Astrocyte (in vitro differentiated cells and primary cell): ENCODE measurements at regions not wholly inside any gene's neighbourhood (a gene's known extent, or its start where the extent isn't known, plus 50 kb on each side); places are given as distances from the start of the nearest gene placed in this dataset. TPM values are rescaled to one million over a fixed set of nuclear protein-coding genes. Genes with fewer than 3 reads are reported as not detected.

Experiments used
- DNase-seq: peaks from one replicate; pipeline ENCODE4 v3.0.0-alpha.2; 2010; ENCODE audit warnings: low read depth
- FAIRE-seq: peaks from 2 replicates; lab custom pipeline; 2011; peaks lifted over from hg19 to GRCh38; lab: Jason Lieb, UNC
- H2AFZ ChIP-seq: 2 replicates; pipeline ENCODE4 v1.6.0; 2012; ENCODE audit warnings: low read depth, low read length, inconsistent platforms
- H3K27ac ChIP-seq: 2 replicates; pipeline ENCODE4 v1.5.1; 2011; ENCODE audit warnings: low read depth, low read length, inconsistent platforms
- H3K27me3 ChIP-seq: 2 replicates; pipeline ENCODE4 v1.6.0; 2011; ENCODE audit warnings: low read length, inconsistent platforms; ENCODE audit not compliant: insufficient read depth
- H3K36me3 ChIP-seq: 2 replicates; pipeline ENCODE4 v1.5.1; 2011; ENCODE audit warnings: low read length, inconsistent platforms; ENCODE audit not compliant: insufficient read depth
- H3K4me1 ChIP-seq: 2 replicates; pipeline ENCODE4 v1.5.1; 2011; ENCODE audit warnings: low read length, inconsistent platforms; ENCODE audit not compliant: insufficient read depth
- H3K4me2 ChIP-seq: 2 replicates; pipeline ENCODE4 v1.6.0; 2012; ENCODE audit warnings: low read length, inconsistent platforms
- H3K4me3 ChIP-seq: 2 replicates; pipeline ENCODE4 v1.5.1; 2011; ENCODE audit warnings: low read depth, mild to moderate bottlenecking, low read length, inconsistent platforms; ENCODE audit not compliant: insufficient read depth
- H3K79me2 ChIP-seq: 2 replicates; pipeline ENCODE4 v1.6.0; 2012; ENCODE audit warnings: mild to moderate bottlenecking, low read length, inconsistent platforms; ENCODE audit not compliant: insufficient read depth
- H3K9ac ChIP-seq: 2 replicates; pipeline ENCODE4 v1.6.0; 2012; ENCODE audit warnings: mild to moderate bottlenecking, low read length, inconsistent platforms
- H3K9me3 ChIP-seq: 2 replicates; pipeline ENCODE4 v1.5.1; 2012; ENCODE audit warnings: low read depth, mild to moderate bottlenecking, low read length, inconsistent platforms; ENCODE audit not compliant: insufficient read depth
- H4K20me1 ChIP-seq: 2 replicates; pipeline ENCODE4 v1.6.0; 2012; ENCODE audit warnings: low read length, inconsistent platforms; ENCODE audit not compliant: insufficient read depth
- H3K27ac Mint-ChIP-seq: one replicate; pipeline ENCODE4 v1.8.0; 2021; ENCODE audit warnings: mild to moderate bottlenecking, mixed read lengths; ENCODE audit not compliant: unreplicated experiment
- H3K27me3 Mint-ChIP-seq: one replicate; pipeline ENCODE4 v1.8.0; 2021; ENCODE audit warnings: low read depth, mixed read lengths; ENCODE audit not compliant: unreplicated experiment
- H3K36me3 Mint-ChIP-seq: one replicate; pipeline ENCODE4 v1.8.0; 2021; ENCODE audit warnings: low read depth, mixed read lengths; ENCODE audit not compliant: unreplicated experiment
- H3K4me1 Mint-ChIP-seq: one replicate; pipeline ENCODE4 v1.8.0; 2021; ENCODE audit warnings: low read depth, mixed read lengths; ENCODE audit not compliant: unreplicated experiment
- H3K4me3 Mint-ChIP-seq: one replicate; pipeline ENCODE4 v1.8.0; 2021; ENCODE audit warnings: mild to moderate bottlenecking, moderate library complexity, mixed read lengths; ENCODE audit not compliant: unreplicated experiment
- H3K9me3 Mint-ChIP-seq: one replicate; pipeline ENCODE4 v1.8.0; 2021; ENCODE audit warnings: mild to moderate bottlenecking, mixed read lengths; ENCODE audit not compliant: unreplicated experiment
- CTCF ChIP-seq: IDR thresholded peaks from 2 replicates; pipeline ENCODE4 v1.5.1; 2011; ENCODE audit warnings: low read depth, mild to moderate bottlenecking, inconsistent platforms, low read length, moderate library complexity; ENCODE audit not compliant: insufficient read depth
- EZH2 ChIP-seq: IDR thresholded peaks from 2 replicates; pipeline ENCODE4 v1.6.1; 2012; ENCODE audit warnings: mild to moderate bottlenecking, low read length, inconsistent platforms; ENCODE audit not compliant: insufficient read depth
- microRNA-seq: library from miRNA; unstranded; fragments of <30 nt; microRNA quantifications from one replicate; pipeline ENCODE4 v1.2.0, GENCODE V29; 2020

DNA sequence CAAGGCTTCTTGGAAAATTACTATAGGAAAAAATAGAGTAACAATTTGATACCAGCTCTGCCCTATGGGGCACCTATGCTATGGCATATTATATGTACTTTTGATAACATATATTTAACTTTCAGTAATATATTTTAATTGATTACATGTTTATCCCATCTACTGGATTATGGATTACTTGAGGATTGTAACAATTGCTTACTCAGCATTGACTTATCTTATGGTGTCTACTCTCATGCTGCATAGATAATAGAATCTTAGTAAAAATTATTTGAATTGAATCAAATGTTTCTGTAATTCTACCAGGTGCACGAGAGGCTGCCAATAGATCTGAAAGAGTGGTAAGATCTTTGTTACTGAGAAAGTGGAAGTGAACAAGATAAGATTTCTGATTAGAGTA, 57.8 kb upstream of the CALCR start:
- H4K20me1 ChIP-seq: no peaks in the 10 kb centered on the region
- H3K9me3 ChIP-seq: no peaks in the 10 kb centered on the region
- no peak overlapping the region for H3K4me2 ChIP-seq
- no peaks in the 10 kb centered on the region for H3K9me3 Mint-ChIP-seq
- no peak overlapping the region for H3K27ac Mint-ChIP-seq
- H3K27ac ChIP-seq: no peak overlapping the region
- no peaks in the 10 kb centered on the region for H3K79me2 ChIP-seq
- H3K36me3 ChIP-seq: no peaks in the 10 kb centered on the region
- no peak for DNase-seq
- H3K9ac ChIP-seq: no peak overlapping the region
- TF ChIP-seq CTCF (no peak), EZH2 (no peak)
- H3K27me3 ChIP-seq: no peaks in the 10 kb centered on the region
- no peak overlapping the region for H2AFZ ChIP-seq
- FAIRE-seq: no peak
- H3K27me3 Mint-ChIP-seq: no peaks in the 10 kb centered on the region
- no peaks in the 10 kb centered on the region for H3K36me3 Mint-ChIP-seq
- no peaks in the 10 kb centered on the region for H3K4me1 ChIP-seq
- no peaks in the 10 kb centered on the region for H3K4me1 Mint-ChIP-seq
- no peak overlapping the region for H3K4me3 ChIP-seq
- no peak overlapping the region for H3K4me3 Mint-ChIP-seq

DNA sequence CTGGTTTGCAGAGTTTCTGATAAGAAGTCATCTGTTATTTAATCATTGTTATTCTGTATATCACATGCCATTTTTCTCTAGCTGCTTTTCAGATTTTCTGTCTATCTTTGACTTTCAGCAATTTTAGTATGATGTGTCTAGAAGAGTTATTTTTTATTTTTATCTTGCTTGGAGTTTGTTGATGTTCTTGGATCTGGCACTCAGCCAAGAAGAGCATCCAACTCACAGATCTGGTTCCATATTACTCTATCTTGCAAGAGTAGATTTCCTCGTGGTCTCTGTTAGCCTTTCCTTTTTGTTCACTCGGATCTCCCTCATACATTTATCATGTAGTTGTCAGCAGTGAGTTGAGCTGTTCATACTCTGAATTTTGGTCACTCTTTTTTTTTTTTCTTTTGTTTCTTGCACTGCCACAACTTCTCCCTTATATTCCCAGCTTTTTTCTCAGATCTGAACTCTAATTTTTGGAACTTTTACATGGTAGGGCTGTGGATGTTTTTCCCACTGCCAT, 54.8 kb upstream of the CALCR start:
- no peak overlapping the region for H3K4me3 ChIP-seq
- no peaks in the 10 kb centered on the region for H3K27me3 ChIP-seq
- H3K36me3 ChIP-seq: no peaks in the 10 kb centered on the region
- TF ChIP-seq EZH2: no peak
- no peak for TF ChIP-seq CTCF
- H2AFZ ChIP-seq: no peak overlapping the region
- FAIRE-seq (no peak), DNase-seq (no peak)
- no peaks in the 10 kb centered on the region for H3K27me3 Mint-ChIP-seq
- no peaks in the 10 kb centered on the region for H3K4me1 Mint-ChIP-seq
- no peak overlapping the region for H3K27ac Mint-ChIP-seq
- no peaks in the 10 kb centered on the region for H3K9me3 Mint-ChIP-seq
- no peaks in the 10 kb centered on the region for H3K9me3 ChIP-seq
- H3K4me3 Mint-ChIP-seq: no peak overlapping the region
- H3K9ac ChIP-seq: no peak overlapping the region
- no peaks in the 10 kb centered on the region for H3K4me1 ChIP-seq
- H3K4me2 ChIP-seq: no peak overlapping the region
- H3K79me2 ChIP-seq: no peaks in the 10 kb centered on the region
- no peak overlapping the region for H3K27ac ChIP-seq
- no peaks in the 10 kb centered on the region for H4K20me1 ChIP-seq
- H3K36me3 Mint-ChIP-seq: no peaks in the 10 kb centered on the region

DNA sequence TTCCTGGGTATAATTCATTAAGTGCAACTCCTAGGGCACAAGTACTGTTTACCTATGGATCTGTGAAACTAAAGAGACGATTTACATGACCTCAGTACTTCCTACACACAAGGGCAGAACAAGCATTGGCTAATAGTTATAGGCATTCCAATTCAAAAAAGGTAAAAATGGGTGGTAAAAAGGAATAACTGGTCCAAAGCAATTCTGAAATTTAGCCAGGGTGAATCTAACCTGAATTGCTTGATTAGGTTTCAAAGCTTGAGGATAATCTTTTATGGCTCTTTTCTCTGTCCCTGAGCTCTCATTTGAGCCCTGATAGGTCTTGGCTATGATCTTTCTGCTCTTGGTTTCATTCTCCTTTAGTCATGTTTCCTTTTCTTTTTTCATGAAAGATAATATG, 52.3 kb upstream of the CALCR start:
- Mint-ChIP-seq H3K9me3 (no peaks in the 10 kb centered on the region), H3K27ac (no peak overlapping the region), H3K4me3 (no peak overlapping the region), H3K27me3 (no peaks in the 10 kb centered on the region), H3K4me1 (no peaks in the 10 kb centered on the region), H3K36me3 (no peaks in the 10 kb centered on the region)
- Histone ChIP-seq H3K9me3 (no peaks in the 10 kb centered on the region), H3K27ac (no peak overlapping the region), H3K4me2 (no peak overlapping the region), H3K4me3 (no peak overlapping the region), H2AFZ (no peak overlapping the region), H3K27me3 (no peaks in the 10 kb centered on the region), H3K36me3 (no peaks in the 10 kb centered on the region), H3K9ac (no peak overlapping the region), H4K20me1 (no peaks in the 10 kb centered on the region), H3K79me2 (no peaks in the 10 kb centered on the region), H3K4me1 (no peaks in the 10 kb centered on the region)
- no peak for FAIRE-seq
- no peak for DNase-seq
- TF ChIP-seq EZH2: no peak
- no peak for TF ChIP-seq CTCF

Small RNAs in the stretch of these regions (microRNA-seq; reads per million reads assigned to microRNA genes)
- gene MIR4652: not detected
